GM19455 (cell line): ENCODE measurements at regions not wholly inside any gene's neighbourhood (a gene's known extent, or its start where the extent isn't known, plus 50 kb on each side); places are given as distances from the start of the nearest gene placed in this dataset.
"Not testable (repeated sequence)": the region's sequence is repeated elsewhere in the genome, so short reads cannot be mapped to it uniquely, and the experiment has no call there.

Experiments used
- ATAC-seq: cut with Tn5 transposase; IDR thresholded peaks from one replicate; pipeline ENCODE4 v1.9.1; 2021; ENCODE audit not compliant: unreplicated experiment

DNA sequence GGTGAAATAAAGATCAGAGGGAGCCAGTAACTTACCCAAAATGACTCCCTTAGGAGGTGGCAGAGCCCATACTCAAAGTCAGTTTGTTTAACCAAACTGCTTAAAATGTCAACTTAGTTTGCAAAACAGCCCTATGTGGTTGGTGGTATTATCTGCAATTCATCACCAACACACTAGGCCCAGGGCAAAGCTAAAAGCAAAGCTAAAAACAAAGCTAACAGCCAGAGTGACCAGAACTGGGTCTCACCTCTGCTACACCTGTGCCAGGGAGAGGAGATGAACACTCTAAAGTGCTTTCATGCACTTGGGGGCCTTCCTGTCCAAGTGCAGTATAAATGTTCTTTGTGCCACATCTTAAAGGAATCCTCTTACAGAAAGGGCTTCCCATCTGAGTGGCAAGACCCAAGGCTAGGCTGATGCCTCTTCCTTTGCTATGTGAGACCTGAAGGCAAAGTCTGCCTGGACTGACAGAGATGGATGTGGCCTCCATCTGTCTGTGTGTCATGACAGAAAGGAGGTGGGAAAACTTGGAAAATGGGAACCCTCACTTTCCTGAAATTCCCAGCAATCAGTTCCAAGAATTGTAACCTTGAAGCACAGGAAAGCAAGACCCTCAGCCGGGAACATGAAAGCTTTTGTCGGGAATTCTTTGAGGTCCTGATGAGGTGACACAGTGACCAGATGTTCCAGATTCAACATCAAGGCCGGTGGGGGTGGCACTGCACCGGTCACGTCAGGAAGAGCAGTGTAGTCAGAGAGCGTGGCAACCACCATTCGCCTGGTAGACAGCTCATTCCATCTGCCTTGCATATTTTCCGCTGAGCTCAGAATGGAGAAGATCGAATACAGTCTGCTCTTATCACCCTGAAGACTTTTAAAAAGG, 214.3 kb upstream of the PLGLB2 start:
- ATAC-seq = not testable (repeated sequence)

- not testable (repeated sequence) for ATAC-seq
Measured at GRCh38 chr2:87534273-87534889, 213.5 kb upstream of the PLGLB2 start.

- ATAC-seq = not testable (repeated sequence)
Measured at GRCh38 chr2:87536427-87536826, 211.5 kb upstream of the PLGLB2 start.

DNA sequence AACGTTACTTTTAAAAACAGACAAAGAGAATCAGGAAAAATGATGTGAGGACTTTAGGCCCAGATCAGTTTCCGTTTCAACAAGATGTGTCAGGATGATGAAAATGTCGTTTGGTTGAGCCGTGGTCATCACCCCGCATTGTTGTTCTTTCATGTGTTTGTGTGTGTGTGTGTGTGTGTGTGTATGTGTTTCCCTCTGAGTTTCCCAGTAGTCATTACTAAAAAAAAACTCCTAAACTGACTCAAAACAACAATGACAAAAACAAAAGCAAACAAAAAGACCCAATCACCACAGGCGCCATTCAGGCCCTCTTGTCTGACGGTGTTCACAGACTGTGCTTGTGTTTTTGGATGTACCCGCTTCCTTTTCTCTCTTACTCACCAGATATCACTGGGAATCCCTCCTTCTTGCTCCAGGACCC, 210.6 kb upstream of the PLGLB2 start:
- ATAC-seq = not testable (repeated sequence)

- not testable (repeated sequence) for ATAC-seq
Measured at GRCh38 chr2:87538268-87538667, 209.6 kb upstream of the PLGLB2 start.

GRCh38 chr2:87539151-87539943, 208.5 kb upstream of the PLGLB2 start:
- ATAC-seq = not testable (repeated sequence)

GRCh38 chr2:87540242-87540641, 207.6 kb upstream of the PLGLB2 start:
- not testable (repeated sequence) for ATAC-seq

DNA sequence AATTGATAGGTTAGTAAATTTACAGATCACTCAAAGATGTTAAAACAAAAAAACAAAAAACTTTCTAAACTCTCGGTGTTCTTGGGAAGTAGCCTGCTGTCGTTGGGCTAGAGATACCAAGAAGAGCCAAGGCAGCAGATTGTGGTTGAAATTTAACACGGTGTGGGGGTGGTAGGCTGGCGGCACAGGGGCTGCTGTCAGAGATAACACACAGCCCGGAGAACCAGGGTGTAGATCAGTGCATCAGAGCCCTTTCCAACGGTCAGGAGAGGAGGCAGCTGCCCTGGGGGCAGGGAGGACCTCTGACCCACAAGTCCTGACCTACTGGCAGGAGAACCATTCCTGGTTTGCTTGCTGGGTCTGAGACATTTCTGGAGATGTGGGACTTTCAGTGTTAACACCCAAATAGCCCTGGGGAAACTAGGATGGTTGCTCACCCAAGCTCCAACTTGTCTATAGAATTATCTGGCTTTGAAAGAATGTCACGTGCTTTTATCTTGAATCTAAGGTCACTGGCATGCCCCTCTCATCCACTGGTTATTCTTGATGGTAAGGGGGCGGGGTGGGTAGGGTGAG, 205.2 kb upstream of the PLGLB2 start:
- not testable (repeated sequence) for ATAC-seq

GRCh38 chr2:87543797-87544196, 204.1 kb upstream of the PLGLB2 start:
- ATAC-seq = not testable (repeated sequence)

GRCh38 chr2:87547106-87547505, 200.8 kb upstream of the PLGLB2 start:
- ATAC-seq = not testable (repeated sequence)

DNA sequence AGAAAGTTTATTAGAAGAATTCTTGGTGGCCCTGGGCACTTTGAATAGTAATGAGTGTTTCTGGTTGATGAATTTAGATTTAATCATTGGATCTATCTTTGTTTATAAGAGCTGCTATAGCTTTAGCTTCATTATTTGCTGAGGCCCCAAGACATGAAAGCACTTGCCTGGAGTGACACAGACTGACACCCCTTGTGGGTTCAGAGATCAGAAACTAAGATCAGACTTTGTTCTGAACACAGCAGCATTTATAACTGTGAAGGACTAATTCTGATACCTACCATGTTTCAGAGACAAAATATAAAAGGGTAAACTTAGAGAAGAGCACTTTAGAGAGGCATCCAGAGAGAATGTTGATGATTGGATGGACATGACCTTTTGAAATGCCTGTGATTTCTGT, 199.9 kb upstream of the PLGLB2 start:
- not testable (repeated sequence) for ATAC-seq

GRCh38 chr2:87548681-87549536, 199.0 kb upstream of the PLGLB2 start:
- ATAC-seq = not testable (repeated sequence)

DNA sequence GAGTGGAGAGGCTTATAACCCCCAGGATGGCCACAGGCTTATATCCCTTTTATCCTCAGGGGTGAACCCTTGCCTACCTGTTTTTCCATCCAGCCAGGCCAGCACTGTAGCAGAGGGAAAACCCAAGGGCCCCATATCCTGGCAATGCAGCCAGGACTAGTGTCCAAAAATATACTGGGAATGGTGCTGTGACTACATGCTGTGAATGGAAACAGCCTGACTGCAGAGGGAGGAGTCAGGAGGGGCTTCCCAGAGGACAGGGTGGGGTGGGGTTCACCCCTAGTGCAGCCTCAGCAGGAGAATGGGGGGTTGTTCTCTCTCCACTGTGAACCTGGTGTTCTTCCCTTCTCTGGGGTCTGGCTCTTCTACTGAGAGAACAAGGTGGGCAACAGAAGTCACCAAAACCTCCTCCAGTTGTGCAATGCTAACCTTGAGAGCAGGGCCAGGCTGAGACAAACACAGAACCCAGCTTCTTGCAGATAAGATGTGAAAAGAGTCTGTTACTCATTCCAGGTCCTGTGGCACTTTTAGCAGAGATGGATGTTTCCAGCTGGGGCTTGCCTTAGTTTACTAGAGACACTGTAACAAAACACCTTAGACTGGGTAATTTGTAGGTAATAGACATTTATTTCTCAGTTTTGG, 198.2 kb upstream of the PLGLB2 start:
- ATAC-seq = not testable (repeated sequence)

GRCh38 chr2:87554678-87555077, 193.2 kb upstream of the PLGLB2 start:
- not testable (repeated sequence) for ATAC-seq

- ATAC-seq = not testable (repeated sequence)
Measured at GRCh38 chr2:87555082-87555481, 192.8 kb upstream of the PLGLB2 start.

- ATAC-seq = not testable (repeated sequence)
Measured at GRCh38 chr2:87559001-87559400, 188.9 kb upstream of the PLGLB2 start.

DNA sequence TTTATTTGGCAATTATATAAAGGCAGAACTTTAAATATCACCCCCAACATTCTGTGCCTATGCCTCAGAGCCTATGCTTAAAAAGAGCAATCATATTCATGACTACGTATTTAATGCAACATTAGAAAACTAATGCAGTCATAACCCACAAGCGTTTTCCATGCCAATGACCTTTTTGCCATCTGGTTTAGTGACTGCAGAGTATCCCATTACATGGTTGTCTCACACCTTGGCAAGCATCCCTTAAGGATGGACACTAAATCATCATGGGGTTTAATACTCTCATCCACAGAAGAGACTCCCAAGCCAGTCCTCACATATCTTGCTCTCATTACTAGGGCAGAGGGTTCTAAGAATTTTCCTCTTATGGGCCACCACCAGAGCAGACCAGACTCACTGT, 188.2 kb upstream of the PLGLB2 start:
- ATAC-seq = not testable (repeated sequence)

GRCh38 chr2:87565116-87565515, 182.8 kb upstream of the PLGLB2 start:
- not testable (repeated sequence) for ATAC-seq

DNA sequence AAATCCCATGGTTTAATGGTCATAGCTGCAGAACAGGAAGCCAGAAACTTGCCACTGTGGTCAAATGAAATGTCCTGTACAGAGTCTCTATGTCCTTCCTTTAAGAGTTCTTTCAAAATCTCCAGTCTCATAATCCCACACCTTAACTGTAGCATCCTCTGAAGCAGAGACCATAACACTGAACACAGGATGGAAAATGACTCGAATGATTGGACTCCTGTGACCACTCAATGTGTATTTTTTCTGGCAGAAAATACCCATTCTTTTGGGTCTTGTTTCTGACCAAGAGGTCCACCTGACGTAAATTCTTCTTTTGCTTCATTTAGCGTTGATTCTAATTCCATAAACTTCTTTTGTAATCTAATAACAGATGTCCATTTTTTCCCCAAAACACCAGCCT, 181.4 kb upstream of the PLGLB2 start:
- not testable (repeated sequence) for ATAC-seq
